ENCODE measurements at regions not wholly inside any gene's neighbourhood (a gene's known extent, or its start where the extent isn't known, plus 50 kb on each side); places are given as distances from the start of the nearest gene placed in this dataset.

- H3K4me1 ChIP-seq (replicated peaks): no peaks in the 10 kb centered on the region
- no peak overlapping the region for H3K27ac ChIP-seq
- H3K27me3 ChIP-seq (replicated peaks; ENCODE audit: insufficient read depth): no peaks in the 10 kb centered on the region
- no peak overlapping the region for H3K4me3 ChIP-seq
- no peaks in the 10 kb centered on the region for H3K9me3 ChIP-seq
- TF ChIP-seq POLR2AphosphoS5 (IDR thresholded peaks at IDR 0.05) (no peak), POLR2A (IDR thresholded peaks at IDR 0.05) (no peak), CTCF (IDR thresholded peaks at IDR 0.05) (no peak)
- WGBS: 89% methylated on average over 5 of the region's 5 CpGs
- intact Hi-C loops (cut with DNase I): loop anchor here (5.0 kb wide), 1 partner anchor 143 kb away; no protein-coding TSS in a partner anchor
- no peak for DNase-seq (ENCODE audit: low spot score)
- H3K36me3 ChIP-seq: no peaks in the 10 kb centered on the region
Measured at GRCh38 chr2:240229603-240230235, 89.3 kb upstream of the OTOS start.

- no peaks in the 10 kb centered on the region for H3K9me3 ChIP-seq
- intact Hi-C loops (cut with DNase I): loop anchor here (5.0 kb wide), 1 partner anchor 142 kb away; no protein-coding TSS in a partner anchor
- H3K4me3 ChIP-seq: no peak overlapping the region
- H3K27me3 ChIP-seq (replicated peaks; ENCODE audit: insufficient read depth): no peaks in the 10 kb centered on the region
- no peak overlapping the region for H3K27ac ChIP-seq
- WGBS: 78% methylated on average over 9 of the region's 9 CpGs
- TF ChIP-seq POLR2AphosphoS5 (IDR thresholded peaks at IDR 0.05) (no peak), CTCF (IDR thresholded peaks at IDR 0.05) (no peak), POLR2A (IDR thresholded peaks at IDR 0.05) (no peak)
- H3K36me3 ChIP-seq: no peaks in the 10 kb centered on the region
- no peak for DNase-seq (ENCODE audit: low spot score)
- H3K4me1 ChIP-seq (replicated peaks): no peaks in the 10 kb centered on the region
Measured at GRCh38 chr2:240230291-240230931, 90.0 kb upstream of the OTOS start.

GRCh38 chr2:240231838-240232244 lies 91.4 kb upstream of the OTOS start:
- 90% methylated on average over 12 of the region's 12 CpGs for WGBS
- DNase-seq (ENCODE audit: low spot score): no peak
- intact Hi-C loops (cut with DNase I): loop anchor here (5.0 kb wide), 1 partner anchor 140 kb away; no protein-coding TSS in a partner anchor

GRCh38 chr2:240232264-240232915 lies 91.9 kb upstream of the OTOS start:
- H3K9me3 ChIP-seq: no peaks in the 10 kb centered on the region
- no peaks in the 10 kb centered on the region for H3K4me1 ChIP-seq (replicated peaks)
- intact Hi-C loops (cut with DNase I): loop anchor here (5.0 kb wide), 1 partner anchor 140 kb away; no protein-coding TSS in a partner anchor
- WGBS: 80% methylated on average over 22 of the region's 22 CpGs
- no peak for TF ChIP-seq CTCF (IDR thresholded peaks at IDR 0.05)
- DNase-seq (ENCODE audit: low spot score): no peak
- no peaks in the 10 kb centered on the region for H3K27me3 ChIP-seq (replicated peaks; ENCODE audit: insufficient read depth)
- H3K36me3 ChIP-seq: no peaks in the 10 kb centered on the region
- no peak overlapping the region for H3K4me3 ChIP-seq
- no peak overlapping the region for H3K27ac ChIP-seq

More at GRCh38 chr2:240231838-240232244, 91.4 kb upstream of the OTOS start:
- no peaks in the 10 kb centered on the region for H3K27me3 ChIP-seq (replicated peaks; ENCODE audit: insufficient read depth)
- H3K9me3 ChIP-seq: no peaks in the 10 kb centered on the region
- H3K4me1 ChIP-seq (replicated peaks): no peaks in the 10 kb centered on the region
- TF ChIP-seq POLR2A (IDR thresholded peaks at IDR 0.05) (no peak), CTCF (IDR thresholded peaks at IDR 0.05) (no peak), POLR2AphosphoS5 (IDR thresholded peaks at IDR 0.05) (no peak)
- H3K27ac ChIP-seq: no peak overlapping the region
- H3K36me3 ChIP-seq: no peaks in the 10 kb centered on the region
- no peak overlapping the region for H3K4me3 ChIP-seq
